HCT116 (cell line): ENCODE measurements at regions not wholly inside any gene's neighbourhood (a gene's known extent, or its start where the extent isn't known, plus 50 kb on each side); places are given as distances from the start of the nearest gene placed in this dataset.

Experiments used
- ATAC-seq: fragments of 200-7000 bp; cut with Tn5 transposase; 2 replicates; pipeline ENCODE4 v1.9.1; 2020; ENCODE audit warnings: mild to moderate bottlenecking, moderate library complexity
- BruUV-seq: library from RNA; stranded (reverse); fragments of 400-500 nt; replicated peaks from 2 replicates; lab custom pipeline; 2021; lab: Mats Ljungman, UMichigan
- CTCF ChIA-PET: fragments of 300-600 bp; sonication (Branson Sonifier 250); formaldehyde crosslinking; loops from one replicate; lab custom pipeline; 2021; ENCODE audit warnings: antibody characterized with exemption; lab: Charles Lee
- POLR2A ChIA-PET: fragments of 300-600, 350-600 bp; sonication (Branson Sonifier 250); formaldehyde crosslinking; loops from one replicate; lab custom pipeline; 2021; ENCODE audit warnings: antibody characterized with exemption; lab: Charles Lee
- RAD21 ChIA-PET, 2 experiments: fragments of 300-600 bp; sonication (Branson Sonifier 250); formaldehyde crosslinking; loops; one replicate each; lab custom pipeline; 2023; ENCODE audit warnings: low total read pairs in 2 of 2; ENCODE audit not compliant: uncharacterized antibody in 2 of 2, unreplicated experiment in 2 of 2, low non-redundant PET in 1 of 2; lab: Charles Lee
- DNase-seq: peaks from one replicate; pipeline ENCODE4 v3.0.0-alpha.2; 2010; ENCODE audit warnings: low read depth, low spot score
- H2AFZ ChIP-seq: fragments of 200-600 bp; shearing (Covaris generic), sonication (generic); 2 replicates; pipeline ENCODE4 v1.6.1; 2017; ENCODE audit warnings: low read depth, mixed run types, mixed read lengths, antibody characterized with exemption, low read length; ENCODE audit not compliant: poor library complexity, severe bottlenecking
- H3K27ac ChIP-seq: 2 replicates; pipeline ENCODE4 v1.5.1; 2012; ENCODE audit warnings: low read depth, low read length
- H3K27me3 ChIP-seq: fragments of 200-600 bp; sonication (generic); 2 replicates; pipeline ENCODE4 v1.6.1; 2016; ENCODE audit warnings: mixed run types, low read length, mixed read lengths; ENCODE audit not compliant: insufficient read depth
- H3K36me3 ChIP-seq, 2 experiments: fragments of 200-500 bp in 1 of 2; fragments of 200-600 bp in 1 of 2; sonication (Bioruptor generic) in 1 of 2; sonication (generic) in 1 of 2; 2 replicates each; pipeline versions ENCODE4 v1.5.1 to v1.6.1; 2014 to 2016; ENCODE audit warnings: low read length in 2 of 2, inconsistent platforms in 1 of 2, mixed read lengths in 1 of 2, mixed run types in 1 of 2; ENCODE audit not compliant: insufficient read depth in 2 of 2, control insufficient read depth in 1 of 2
- H3K4me1 ChIP-seq, 2 experiments: fragments of 200-600 bp in 1 of 2; sonication (generic) in 1 of 2; 2 replicates each; pipeline versions ENCODE4 v1.5.1 to v1.6.1; 2012 to 2017; ENCODE audit warnings: low read length in 2 of 2, inconsistent platforms in 1 of 2, mild to moderate bottlenecking in 1 of 2, mixed read lengths in 1 of 2, mixed run types in 1 of 2, moderate library complexity in 1 of 2; ENCODE audit not compliant: insufficient read depth in 2 of 2, control insufficient read depth in 1 of 2
- H3K4me2 ChIP-seq: fragments of 200-600 bp; sonication (generic); 2 replicates; pipeline ENCODE4 v1.6.1; 2017; ENCODE audit warnings: mixed run types, low read length, mixed read lengths
- H3K4me3 ChIP-seq, 2 experiments: fragments of 200-600 bp in 1 of 2; sonication (generic) in 1 of 2; replicated peaks in 1 of 2; 2 replicates each; pipeline ENCODE4 v1.5.1; 2011 to 2016; ENCODE audit warnings: low read length in 2 of 2, control low read depth in 1 of 2, low read depth in 1 of 2, mild to moderate bottlenecking in 1 of 2, mixed read lengths in 1 of 2, mixed run types in 1 of 2
- H3K79me2 ChIP-seq: fragments of 200-600 bp; sonication (generic); 2 replicates; pipeline ENCODE4 v1.6.1; 2017; ENCODE audit warnings: mild to moderate bottlenecking, mixed run types, low read length, moderate library complexity, mixed read lengths; ENCODE audit not compliant: insufficient read depth
- H3K9ac ChIP-seq: fragments of 200-600 bp; sonication (generic); 2 replicates; pipeline ENCODE4 v1.6.1; 2016; ENCODE audit warnings: low read length, mixed read lengths
- H3K9me2 ChIP-seq: fragments of 200-600 bp; sonication (generic), shearing (Covaris generic); 2 replicates; pipeline ENCODE4 v1.6.1; 2017; ENCODE audit warnings: mixed run types, mild to moderate bottlenecking, moderate library complexity; ENCODE audit not compliant: insufficient read depth
- H3K9me3 ChIP-seq, 2 experiments: fragments of 200-500 bp in 1 of 2; fragments of 200-600 bp in 1 of 2; sonication (Bioruptor generic) in 1 of 2; sonication (generic) in 1 of 2; 2 replicates each; pipeline ENCODE4 v1.6.1; 2014 to 2017; ENCODE audit warnings: low read length in 2 of 2, mixed read lengths in 2 of 2, inconsistent platforms in 1 of 2, low read depth in 1 of 2, mild to moderate bottlenecking in 1 of 2, mixed run types in 1 of 2, moderate library complexity in 1 of 2; ENCODE audit not compliant: control insufficient read depth in 1 of 2, insufficient read depth in 1 of 2
- H4K20me1 ChIP-seq: fragments of 200-600 bp; sonication (generic), shearing (Covaris generic); 2 replicates; pipeline ENCODE4 v1.6.1; 2017; ENCODE audit warnings: mixed run types, mild to moderate bottlenecking, moderate library complexity; ENCODE audit not compliant: insufficient read depth
- CBX3 ChIP-seq: IDR thresholded peaks from 2 replicates; pipeline ENCODE4 v1.6.1; 2012; ENCODE audit warnings: low read depth
- CEBPB ChIP-seq: IDR thresholded peaks from 2 replicates; pipeline ENCODE4 v1.6.1; 2012; ENCODE audit warnings: low read depth
- CTCF ChIP-seq, 3 experiments: fragments of 200-600 bp in 1 of 3; sonication (generic) in 1 of 3; IDR thresholded peaks in 2 of 3; conservative IDR thresholded peaks in 1 of 3; 2 replicates each; pipeline ENCODE4 v1.5.1; 2012 to 2017; ENCODE audit warnings: low read depth in 2 of 3, low read length in 2 of 3, antibody characterized with exemption in 1 of 3, borderline replicate concordance in 1 of 3, control low read depth in 1 of 3, mild to moderate bottlenecking in 1 of 3, mixed read lengths in 1 of 3, mixed run types in 1 of 3, moderate library complexity in 1 of 3; ENCODE audit not compliant: insufficient read depth in 1 of 3
- EGR1 ChIP-seq: IDR thresholded peaks from 2 replicates; pipeline ENCODE4 v1.6.1; 2012; ENCODE audit warnings: low read depth
- EZH2phosphoT487 ChIP-seq: fragments of 200-600 bp; IDR thresholded peaks from 2 replicates; pipeline ENCODE4 v1.6.1; 2018; ENCODE audit warnings: antibody characterized with exemption, borderline replicate concordance
- FOSL1 ChIP-seq: IDR thresholded peaks from 2 replicates; pipeline ENCODE4 v1.6.1; 2012; ENCODE audit warnings: low read depth
- JUND ChIP-seq: IDR thresholded peaks from 2 replicates; pipeline ENCODE4 v1.6.1; 2012
- SIN3A ChIP-seq: IDR thresholded peaks from 2 replicates; pipeline ENCODE4 v1.6.1; 2012; ENCODE audit warnings: low read depth
- ZNF274 ChIP-seq: fragments of 200-500 bp; sonication (Bioruptor generic); IDR thresholded peaks from 2 replicates; pipeline ENCODE4 v1.6.1; 2014; ENCODE audit warnings: mild to moderate bottlenecking, low read depth, low read length, inconsistent platforms
- intact Hi-C: fragments of 100-400 bp; cut with micrococcal nuclease; formaldehyde crosslinking; loops from 2 replicates; pipeline ENCODE4 v1.10.0; 2022
- TF ChIP-seq, protein P1 (sequence below): IDR thresholded peaks from 2 replicates; pipeline ENCODE4 v1.6.1; 2012; ENCODE audit warnings: low read depth

DNA sequence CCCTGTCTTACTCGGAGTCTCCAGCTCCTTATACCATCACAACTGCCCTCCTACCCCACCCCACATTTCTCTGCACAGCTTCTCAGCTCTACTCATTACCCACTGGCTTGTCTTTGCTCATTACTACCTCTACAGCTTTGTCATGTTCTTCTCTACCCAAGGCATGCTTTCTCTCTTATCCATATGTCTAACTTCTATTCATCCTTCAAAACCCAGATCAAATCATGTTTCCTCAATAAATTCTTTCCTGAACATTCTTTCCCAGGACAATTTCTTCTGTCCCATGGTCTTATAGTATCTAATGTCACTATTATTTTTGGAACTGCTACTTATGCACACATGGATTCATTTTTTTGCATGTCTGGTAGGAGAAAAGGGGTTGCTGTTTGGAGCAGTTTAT is 231.4 kb downstream of the PTEN start:
- no peaks in the 10 kb centered on the region for H3K36me3 ChIP-seq
- ATAC-seq = no peak

More for the DNA sequence above, 231.4 kb downstream of the PTEN start:
- Histone ChIP-seq H3K27ac (no peak overlapping the region), H3K9me3 (no peaks in the 10 kb centered on the region), H3K4me3 (no peak overlapping the region), H3K4me1 (no peaks in the 10 kb centered on the region), H3K27me3 (no peaks in the 10 kb centered on the region), H3K9me2 (no peaks in the 10 kb centered on the region), H3K9ac (no peak overlapping the region), H3K4me2 (no peak overlapping the region), H2AFZ (no peak overlapping the region), H4K20me1 (no peaks in the 10 kb centered on the region)
- no TSS peak for BruUV-seq
- POLR2A ChIA-PET = no interaction called here
- CTCF ChIA-PET = no interaction called here
- no peak for DNase-seq
- intact Hi-C loops = no loop called here
- no peak for TF ChIP-seq EZH2phosphoT487
- no peak for TF ChIP-seq CBX3
- no peak for TF ChIP-seq CEBPB
- TF ChIP-seq, protein P1, sequence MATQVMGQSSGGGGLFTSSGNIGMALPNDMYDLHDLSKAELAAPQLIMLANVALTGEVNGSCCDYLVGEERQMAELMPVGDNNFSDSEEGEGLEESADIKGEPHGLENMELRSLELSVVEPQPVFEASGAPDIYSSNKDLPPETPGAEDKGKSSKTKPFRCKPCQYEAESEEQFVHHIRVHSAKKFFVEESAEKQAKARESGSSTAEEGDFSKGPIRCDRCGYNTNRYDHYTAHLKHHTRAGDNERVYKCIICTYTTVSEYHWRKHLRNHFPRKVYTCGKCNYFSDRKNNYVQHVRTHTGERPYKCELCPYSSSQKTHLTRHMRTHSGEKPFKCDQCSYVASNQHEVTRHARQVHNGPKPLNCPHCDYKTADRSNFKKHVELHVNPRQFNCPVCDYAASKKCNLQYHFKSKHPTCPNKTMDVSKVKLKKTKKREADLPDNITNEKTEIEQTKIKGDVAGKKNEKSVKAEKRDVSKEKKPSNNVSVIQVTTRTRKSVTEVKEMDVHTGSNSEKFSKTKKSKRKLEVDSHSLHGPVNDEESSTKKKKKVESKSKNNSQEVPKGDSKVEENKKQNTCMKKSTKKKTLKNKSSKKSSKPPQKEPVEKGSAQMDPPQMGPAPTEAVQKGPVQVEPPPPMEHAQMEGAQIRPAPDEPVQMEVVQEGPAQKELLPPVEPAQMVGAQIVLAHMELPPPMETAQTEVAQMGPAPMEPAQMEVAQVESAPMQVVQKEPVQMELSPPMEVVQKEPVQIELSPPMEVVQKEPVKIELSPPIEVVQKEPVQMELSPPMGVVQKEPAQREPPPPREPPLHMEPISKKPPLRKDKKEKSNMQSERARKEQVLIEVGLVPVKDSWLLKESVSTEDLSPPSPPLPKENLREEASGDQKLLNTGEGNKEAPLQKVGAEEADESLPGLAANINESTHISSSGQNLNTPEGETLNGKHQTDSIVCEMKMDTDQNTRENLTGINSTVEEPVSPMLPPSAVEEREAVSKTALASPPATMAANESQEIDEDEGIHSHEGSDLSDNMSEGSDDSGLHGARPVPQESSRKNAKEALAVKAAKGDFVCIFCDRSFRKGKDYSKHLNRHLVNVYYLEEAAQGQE = no peak
- no peak for TF ChIP-seq ZNF274
- no peak for TF ChIP-seq SIN3A
- no peak for TF ChIP-seq JUND
- no peak for TF ChIP-seq EGR1
- no peak for TF ChIP-seq FOSL1
- no peak for TF ChIP-seq CTCF (IDR thresholded peaks at IDR 0.05 in 2 of 3, conservative IDR thresholded peaks at IDR 0.05 in 1 of 3; ENCODE audit: borderline replicate concordance in 1 of 3, insufficient read depth in 1 of 3, low read depth in 2 of 3, low read length in 2 of 3)
- TF ChIP-seq, all 23 proteins: peak for 0
- RAD21 ChIA-PET = no interaction called here
- H3K79me2 ChIP-seq = no peaks in the 10 kb centered on the region
